D721Med (cell line): ENCODE measurements at regions not wholly inside any gene's neighbourhood (a gene's known extent, or its start where the extent isn't known, plus 50 kb on each side); places are given as distances from the start of the nearest gene placed in this dataset.
"Not testable (repeated sequence)": the region's sequence is repeated elsewhere in the genome, so short reads cannot be mapped to it uniquely, and the experiment has no call there.

Source experiments
- DNase-seq: peaks from one replicate; pipeline ENCODE4 v3.0.0; 2011; ENCODE audit warnings: low spot score; ENCODE audit not compliant: insufficient read length
- FAIRE-seq: peaks from 2 replicates; lab custom pipeline; 2011; peaks lifted over from hg19 to GRCh38; lab: Jason Lieb, UNC
- TF ChIP-seq, protein P1 (sequence below): IDR thresholded peaks from 2 replicates; pipeline ENCODE4 v1.5.1; 2012; ENCODE audit warnings: mild to moderate bottlenecking, control low read depth; ENCODE audit not compliant: insufficient read depth; ENCODE audit errors: missing control alignments

DNA sequence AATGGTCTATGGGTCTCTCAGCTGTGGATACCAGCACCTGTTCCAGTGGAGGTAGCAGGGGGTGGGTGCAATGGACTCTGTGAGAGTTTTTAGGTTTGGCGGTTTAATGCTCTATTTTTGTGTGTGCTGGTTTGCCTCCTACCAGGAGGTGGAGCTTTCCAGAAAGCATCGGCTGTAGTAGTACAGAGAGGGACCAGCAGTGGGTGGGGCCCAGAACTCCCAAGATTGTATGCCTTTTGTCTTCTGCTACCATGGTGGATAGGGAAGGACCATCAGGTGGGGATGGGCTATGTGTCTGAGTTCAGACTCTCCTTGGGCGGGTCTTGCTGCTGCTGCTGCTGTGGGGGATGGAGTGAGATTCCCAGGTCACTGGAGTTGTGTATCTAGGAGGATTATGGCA is 557.2 kb upstream of the GRID2 start:
- TF ChIP-seq, protein P1, sequence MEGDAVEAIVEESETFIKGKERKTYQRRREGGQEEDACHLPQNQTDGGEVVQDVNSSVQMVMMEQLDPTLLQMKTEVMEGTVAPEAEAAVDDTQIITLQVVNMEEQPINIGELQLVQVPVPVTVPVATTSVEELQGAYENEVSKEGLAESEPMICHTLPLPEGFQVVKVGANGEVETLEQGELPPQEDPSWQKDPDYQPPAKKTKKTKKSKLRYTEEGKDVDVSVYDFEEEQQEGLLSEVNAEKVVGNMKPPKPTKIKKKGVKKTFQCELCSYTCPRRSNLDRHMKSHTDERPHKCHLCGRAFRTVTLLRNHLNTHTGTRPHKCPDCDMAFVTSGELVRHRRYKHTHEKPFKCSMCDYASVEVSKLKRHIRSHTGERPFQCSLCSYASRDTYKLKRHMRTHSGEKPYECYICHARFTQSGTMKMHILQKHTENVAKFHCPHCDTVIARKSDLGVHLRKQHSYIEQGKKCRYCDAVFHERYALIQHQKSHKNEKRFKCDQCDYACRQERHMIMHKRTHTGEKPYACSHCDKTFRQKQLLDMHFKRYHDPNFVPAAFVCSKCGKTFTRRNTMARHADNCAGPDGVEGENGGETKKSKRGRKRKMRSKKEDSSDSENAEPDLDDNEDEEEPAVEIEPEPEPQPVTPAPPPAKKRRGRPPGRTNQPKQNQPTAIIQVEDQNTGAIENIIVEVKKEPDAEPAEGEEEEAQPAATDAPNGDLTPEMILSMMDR = no peak
- no peak for DNase-seq

DNA sequence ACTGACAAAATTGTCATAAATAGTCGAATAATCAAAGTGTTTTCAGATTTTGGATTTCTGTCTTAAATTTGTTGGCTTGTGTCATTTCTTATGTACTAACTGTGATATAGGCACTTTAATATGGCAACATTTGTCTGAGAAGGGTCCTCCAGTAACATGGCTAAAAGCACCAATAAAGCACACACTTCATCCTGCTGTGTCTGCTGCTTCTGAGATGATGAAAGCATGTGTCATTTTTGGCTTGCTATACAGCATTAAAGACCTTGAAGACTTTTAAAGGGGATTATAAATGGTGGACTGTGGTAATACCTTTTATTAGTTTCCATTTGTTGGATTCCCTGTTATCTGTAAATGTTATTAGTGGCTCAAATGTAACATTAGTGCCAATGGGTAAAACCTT is 551.8 kb upstream of the GRID2 start:
- TF ChIP-seq, protein P1 = no peak
- DNase-seq = no peak
- FAIRE-seq = no peak

More for the DNA sequence above, 557.2 kb upstream of the GRID2 start:
- no peak for FAIRE-seq

DNA sequence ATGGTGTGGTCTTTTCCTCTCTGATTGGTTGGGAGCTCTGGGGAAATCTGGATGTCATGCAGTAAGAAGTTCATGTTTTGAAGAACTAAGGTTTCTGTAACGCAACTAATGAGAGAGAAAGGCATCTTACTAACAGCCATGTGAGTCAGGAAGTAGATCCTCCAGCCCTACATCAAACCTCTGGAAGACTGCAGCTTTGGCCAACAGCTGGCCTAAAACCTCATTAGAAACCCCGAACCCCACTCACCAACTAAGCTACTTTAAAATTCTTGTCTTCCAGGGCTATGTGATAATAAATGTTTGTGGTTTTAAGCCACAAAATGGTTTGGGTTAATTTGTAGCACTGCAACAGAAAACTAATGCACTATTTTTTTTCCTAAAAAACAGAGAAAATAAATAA is 549.0 kb upstream of the GRID2 start:
- no peak for DNase-seq
- TF ChIP-seq, protein P1 = no peak
- FAIRE-seq = no peak

DNA sequence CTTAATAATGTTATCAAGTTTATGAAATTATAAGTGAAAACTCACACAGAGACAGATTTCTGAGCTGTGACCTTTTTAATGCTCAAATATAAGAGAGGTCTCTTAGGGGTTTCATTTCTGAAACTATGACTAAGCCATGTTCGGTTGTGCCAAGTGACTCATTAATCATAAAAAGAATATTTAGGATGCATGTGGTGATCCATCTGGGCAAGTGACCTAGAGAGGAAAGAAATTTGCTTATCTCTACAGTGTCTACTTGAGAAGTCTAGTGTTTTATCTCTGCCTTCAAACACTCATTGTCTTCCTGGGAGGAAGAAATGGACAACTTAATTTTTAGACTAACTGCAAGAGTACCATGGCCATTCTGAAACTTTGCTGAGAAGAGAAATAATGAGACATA is 545.3 kb upstream of the GRID2 start:
- DNase-seq = no peak
- TF ChIP-seq, protein P1 = no peak
- FAIRE-seq = no peak

DNA sequence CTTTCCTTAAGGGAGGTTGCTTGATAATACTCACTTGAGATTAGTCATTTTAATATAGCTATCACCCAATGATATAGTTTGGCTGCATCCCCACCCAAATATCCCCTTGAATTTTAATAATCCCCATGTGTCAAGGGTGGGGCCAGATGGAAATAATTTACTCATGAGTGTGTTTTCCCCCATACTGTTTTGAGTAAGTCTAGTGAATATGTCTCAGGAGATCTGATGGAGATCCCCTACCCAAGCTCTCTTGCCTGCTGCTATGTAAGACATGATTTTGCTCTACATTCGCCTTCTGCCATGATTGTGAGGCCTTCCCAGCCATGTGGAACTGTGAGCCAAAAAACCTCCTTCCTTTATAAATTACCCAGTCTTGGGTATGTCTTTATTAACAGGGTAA is 539.7 kb upstream of the GRID2 start:
- TF ChIP-seq, protein P1 = no peak
- no peak for FAIRE-seq
- no peak for DNase-seq

DNA sequence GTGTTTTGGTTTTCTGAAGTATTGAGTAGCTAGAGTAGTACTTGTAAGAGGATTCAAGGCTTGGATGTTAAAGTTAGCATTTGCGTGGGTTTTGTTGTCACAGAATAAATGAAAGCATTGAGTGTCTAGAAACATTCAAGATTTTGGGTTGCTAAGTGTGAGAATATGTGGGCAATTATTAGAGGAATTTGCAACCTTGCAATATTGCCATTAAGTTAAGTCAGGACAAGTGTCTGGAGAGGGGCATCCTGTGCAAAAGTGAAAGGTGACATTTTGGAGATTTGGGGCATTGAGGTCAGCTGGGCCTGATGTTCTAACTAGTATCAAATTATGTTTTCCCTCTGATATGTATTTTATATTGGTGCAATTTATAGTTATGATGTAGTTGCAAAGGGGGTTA is 533.9 kb upstream of the GRID2 start:
- TF ChIP-seq, protein P1 = no peak
- DNase-seq (no peak), FAIRE-seq (no peak)

DNA sequence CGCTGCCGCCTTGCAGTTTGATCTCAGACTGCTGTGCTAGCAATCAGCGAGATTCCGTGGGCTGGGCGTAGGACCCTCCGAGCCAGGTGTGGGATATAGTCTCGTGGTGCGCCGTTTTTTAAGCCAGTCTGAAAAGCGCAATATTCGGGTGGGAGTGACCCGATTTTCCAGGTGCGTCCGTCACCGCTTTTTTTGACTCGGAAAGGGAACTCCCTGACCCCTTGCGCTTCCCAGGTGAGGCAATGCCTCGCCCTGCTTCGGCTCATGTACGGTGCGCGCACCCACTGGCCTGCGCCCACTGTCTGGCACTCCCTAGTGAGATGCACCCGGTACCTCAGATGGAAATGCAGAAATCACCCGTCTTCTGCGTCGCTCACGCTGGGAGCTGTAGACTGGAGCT is 512.1 kb upstream of the GRID2 start:
- FAIRE-seq, DNase-seq: not testable (repeated sequence)

DNA sequence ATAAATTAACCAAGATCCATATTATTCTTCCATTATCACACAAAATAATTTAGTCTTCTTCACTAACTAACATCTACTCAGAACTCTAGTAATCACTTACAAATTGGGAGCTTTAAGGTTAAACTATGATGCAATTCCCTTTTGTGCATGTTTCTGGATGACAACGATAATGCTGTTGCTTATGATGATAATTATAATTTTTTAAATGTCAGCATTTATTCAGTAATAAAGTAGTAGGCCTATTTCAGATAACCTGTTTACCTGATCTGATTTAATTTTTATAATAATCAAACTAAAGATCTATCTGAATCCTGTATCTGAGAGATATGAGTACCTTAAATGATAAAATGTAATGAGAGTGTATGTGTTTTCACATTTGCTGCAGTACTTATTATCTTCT is 507.8 kb upstream of the GRID2 start:
- TF ChIP-seq, protein P1 = no peak
- FAIRE-seq = no peak
- no peak for DNase-seq
